NOMO-1 treated with dmso at 0.1 percent for 144 hours (cell line): ENCODE measurements at regions not wholly inside any gene's neighbourhood (a gene's known extent, or its start where the extent isn't known, plus 50 kb on each side); places are given as distances from the start of the nearest gene placed in this dataset.
A peak's percentile ranks its signal among the peaks of the same experiment; 100 is the strongest.

Source experiments
- DNase-seq: peaks from one replicate; lab custom pipeline; 2025; ENCODE audit not compliant: unreplicated experiment; lab: John Stamatoyannopoulos, UW

DNA sequence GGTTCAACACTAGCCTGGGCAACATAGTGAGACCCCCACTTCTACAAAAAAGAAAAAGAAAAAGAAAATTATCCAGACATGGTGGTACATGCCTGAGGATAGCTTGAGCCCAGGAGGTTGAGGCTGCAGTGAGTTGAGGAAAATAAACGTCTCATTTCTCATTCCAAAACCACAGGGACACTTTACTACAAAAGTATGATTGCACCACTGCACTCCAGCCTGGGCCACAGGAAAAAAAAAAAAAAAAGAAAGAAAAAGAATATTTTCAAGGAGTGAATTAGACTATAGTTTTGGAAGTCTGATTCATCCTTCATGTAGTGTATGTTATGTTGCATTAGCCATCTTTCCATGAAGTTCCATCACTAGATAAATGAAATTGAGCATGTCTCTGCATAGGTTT, 149.5 kb upstream of the THBS1 start:
- DNase-seq, result no peak

DNA sequence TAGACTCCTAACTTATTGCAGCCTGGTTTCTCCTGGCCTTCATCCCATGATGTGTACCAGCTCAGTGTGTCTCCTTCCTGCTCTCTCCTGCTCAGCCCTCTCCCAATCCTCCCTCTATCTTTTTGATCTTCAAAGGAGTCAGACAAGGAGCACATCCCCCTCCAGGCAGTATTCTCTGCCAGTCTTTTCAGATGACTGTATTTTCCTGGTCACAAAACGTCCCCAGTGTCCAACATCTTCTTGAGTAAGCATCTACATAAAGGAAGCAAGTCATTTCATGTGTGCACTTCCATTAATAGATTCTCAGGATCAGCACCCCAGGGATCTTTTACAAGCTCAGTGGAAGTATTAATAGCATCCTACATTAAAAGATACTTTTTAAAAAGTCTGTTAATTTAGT, 148.9 kb upstream of the THBS1 start:
- no peak for DNase-seq

DNA sequence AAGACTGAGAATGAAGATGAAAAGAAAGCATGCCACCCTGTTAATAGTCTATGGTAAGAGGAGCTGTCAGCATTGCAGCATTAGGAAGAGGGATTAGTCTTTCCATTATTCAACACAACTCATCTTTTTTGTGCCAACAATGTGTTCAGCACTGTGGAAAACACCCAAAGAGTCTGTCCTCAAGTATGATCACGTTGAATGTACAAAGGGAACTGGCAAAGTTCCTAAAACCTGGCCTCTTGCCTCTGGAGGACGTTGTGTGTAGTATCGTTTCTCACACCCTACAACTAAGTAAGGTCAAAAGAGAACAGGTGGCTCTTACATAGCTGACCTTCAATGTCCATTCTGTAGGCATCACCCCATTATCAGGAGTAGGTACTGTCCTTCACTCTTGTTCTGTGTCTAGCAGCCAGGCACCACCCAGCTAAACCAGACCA, 147.9 kb upstream of the THBS1 start:
- no peak for DNase-seq

DNA sequence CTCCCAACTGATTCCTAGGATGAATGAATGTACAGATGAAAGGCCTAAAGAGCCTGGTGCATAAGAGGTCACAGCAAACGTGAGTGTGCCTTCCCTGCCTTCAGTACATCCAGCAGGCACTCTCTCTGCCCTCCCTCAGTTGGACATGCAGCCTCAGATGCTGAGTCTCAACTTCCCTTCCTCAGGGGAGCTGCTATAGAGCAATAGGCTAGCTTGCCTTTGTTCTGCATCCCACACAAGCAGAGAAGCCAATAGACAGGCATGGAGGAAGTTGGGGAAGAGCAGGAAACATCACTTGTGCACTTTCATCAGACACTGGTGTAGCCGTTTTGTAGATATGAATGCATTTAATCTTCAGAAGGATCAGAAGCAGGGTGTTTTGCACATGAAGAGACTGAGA, 147.5 kb upstream of the THBS1 start:
- no peak for DNase-seq

DNA sequence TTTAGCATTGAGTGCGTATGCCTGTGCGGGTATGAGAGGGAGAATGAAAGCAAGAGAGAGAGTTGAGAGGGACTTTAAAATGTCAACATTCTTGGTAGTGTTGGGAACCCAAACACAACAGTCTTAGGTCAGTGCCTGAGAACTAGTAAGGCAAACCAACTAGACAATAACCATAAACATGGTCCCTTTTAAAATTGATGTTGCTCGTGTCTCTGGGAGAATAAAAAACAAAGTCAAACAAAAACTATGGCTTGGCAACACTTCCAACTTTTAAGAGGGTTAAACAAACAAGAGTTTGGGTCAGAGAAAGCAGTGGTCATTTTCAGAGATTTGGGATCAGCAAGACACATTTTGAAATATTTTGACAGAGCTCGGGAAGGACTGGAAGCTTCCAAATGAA, 146.7 kb upstream of the THBS1 start:
- no peak for DNase-seq

DNA sequence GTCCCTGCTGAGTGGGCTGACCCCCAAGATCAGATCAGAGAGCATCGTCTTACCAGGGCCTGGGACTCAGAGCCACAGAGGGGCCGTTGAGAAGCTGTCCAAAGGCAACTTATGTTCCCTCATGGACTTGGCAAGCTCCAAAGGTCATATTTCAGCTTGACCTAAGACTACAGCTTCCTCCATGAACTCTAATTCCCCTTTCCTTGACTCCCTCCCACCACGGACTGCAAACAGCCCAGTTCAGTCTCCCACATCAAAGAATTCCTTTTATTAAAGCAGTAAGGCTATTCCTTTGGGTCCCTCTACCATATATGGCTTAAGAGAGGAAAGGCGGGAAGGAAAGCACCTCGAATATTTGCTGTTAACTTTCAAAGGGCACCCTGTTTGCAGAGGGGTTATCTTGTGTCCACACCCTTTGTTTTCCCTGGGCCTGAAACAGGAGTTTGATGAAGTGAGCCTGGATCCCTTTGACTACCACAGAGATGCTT, 146.1 kb upstream of the THBS1 start:
- no peak for DNase-seq

DNA sequence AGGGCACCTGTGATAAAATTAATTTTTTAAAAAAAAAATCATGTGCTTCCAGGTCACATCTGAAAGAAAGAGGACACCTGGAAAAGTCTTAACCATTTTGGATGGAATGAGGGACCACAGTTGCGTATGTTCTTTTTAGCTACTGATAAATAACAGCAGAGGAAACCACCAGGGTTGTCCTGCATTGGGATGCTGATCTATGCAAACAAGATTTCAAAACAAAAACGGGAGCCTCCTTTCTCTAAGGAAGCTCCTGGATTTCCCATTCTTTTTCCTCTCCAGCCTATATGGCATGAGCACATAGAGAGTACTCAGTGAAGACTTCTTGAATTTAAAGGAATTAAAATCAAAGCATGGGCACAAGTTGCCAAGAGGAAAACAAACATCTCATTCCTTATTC, 145.6 kb upstream of the THBS1 start:
- DNase-seq, result no peak

DNA sequence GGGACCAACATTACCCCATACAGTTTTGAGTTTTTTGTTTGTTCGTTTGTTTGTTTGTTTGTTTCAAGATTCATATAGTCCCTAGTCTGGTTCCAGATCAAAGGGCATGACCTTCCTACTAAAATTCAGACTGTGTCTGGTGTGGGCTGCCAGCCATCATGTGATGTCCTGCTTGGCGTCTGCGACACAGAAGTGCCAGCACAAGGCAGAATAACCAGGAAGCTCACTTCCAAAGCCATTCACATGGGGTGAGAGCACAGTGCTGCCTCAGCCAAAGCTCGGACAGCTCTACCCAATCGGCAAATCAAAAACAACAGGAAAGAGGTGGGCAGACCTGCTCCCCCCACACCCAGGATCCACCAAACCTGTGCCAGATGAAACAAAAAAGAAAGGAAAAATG, 142.6 kb upstream of the THBS1 start:
- DNase-seq, result no peak

DNA sequence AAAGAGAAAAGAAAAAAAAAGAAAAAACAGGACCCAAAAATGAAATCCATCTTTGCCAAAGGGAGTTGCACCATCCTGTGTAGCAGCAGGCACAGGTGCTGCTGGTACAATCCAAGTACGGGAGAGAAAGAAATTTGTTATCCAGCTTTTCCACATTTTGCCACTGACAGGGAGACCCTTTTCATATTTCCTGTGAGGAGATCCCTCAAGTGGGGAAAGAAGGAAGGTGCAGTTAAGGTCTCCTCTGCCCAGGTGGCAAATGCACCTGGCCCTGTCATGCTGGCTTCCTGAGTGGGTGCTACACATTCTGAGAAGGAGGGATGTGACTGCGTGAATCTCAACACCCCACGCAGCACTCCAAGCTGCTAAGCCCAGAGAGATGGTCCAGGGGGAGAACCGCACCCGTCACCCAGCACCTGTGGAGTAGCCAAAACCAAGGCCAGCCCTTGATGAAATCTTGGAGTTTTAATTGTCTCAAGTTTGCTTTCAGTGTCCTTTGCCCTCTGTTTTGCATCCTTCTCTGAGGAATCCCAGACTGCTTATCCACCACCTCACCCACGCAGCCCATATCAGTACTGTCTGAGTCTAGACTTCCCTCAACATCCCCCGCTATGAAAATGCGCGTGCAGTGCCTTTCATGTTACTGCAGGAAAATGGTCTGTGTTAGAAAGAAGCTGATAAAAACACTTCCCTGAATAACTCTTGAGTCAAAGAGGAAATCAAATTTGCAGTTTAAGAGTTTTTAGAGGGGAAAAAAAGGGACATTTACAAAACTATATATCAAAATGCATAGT, 141.9 kb upstream of the THBS1 start:
- no peak for DNase-seq

DNA sequence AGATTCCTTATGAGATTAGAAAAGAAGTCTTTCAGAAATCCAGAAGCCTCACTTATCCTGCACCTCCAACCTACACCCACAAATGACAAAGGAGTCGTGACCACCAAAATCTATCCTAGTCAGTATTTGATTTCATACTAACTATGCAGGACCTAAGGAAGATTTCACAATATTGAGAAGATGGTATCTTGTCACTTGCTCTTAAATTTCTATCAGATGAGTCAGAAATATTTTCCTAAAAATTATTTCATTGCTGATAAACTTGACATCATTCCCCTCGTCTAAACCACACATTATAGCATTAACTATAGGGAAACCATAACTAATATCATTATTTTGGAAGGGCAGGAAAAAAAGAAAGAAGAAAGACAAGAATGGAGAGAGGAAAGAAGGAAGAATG, 138.0 kb upstream of the THBS1 start:
- no peak for DNase-seq

DNA sequence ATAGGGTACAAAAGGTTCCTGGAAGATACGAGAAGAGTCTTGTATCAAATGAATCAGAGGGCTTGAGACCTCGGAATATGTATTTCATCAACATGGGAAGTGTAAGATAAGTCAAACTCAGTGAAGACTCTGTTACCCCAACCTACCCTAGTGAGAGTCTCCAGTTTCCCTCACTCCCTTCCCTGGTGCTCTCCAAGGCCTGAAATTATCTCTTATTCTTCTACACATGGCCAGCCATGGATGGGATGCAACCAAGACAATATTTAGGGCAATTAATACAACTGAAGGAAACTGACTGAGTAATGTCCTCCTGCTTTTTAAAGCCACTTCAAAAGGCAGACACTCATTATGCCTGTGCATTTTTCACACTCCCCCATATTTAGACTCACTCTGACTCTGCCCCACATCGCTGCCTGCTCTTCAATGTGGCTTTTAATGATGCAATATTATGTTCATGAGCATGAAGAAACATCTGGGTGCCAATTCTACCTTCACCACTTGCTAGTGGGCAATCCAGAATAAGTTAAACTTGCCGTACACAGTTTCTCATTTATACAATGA, 137.1 kb upstream of the THBS1 start:
- no peak for DNase-seq

DNA sequence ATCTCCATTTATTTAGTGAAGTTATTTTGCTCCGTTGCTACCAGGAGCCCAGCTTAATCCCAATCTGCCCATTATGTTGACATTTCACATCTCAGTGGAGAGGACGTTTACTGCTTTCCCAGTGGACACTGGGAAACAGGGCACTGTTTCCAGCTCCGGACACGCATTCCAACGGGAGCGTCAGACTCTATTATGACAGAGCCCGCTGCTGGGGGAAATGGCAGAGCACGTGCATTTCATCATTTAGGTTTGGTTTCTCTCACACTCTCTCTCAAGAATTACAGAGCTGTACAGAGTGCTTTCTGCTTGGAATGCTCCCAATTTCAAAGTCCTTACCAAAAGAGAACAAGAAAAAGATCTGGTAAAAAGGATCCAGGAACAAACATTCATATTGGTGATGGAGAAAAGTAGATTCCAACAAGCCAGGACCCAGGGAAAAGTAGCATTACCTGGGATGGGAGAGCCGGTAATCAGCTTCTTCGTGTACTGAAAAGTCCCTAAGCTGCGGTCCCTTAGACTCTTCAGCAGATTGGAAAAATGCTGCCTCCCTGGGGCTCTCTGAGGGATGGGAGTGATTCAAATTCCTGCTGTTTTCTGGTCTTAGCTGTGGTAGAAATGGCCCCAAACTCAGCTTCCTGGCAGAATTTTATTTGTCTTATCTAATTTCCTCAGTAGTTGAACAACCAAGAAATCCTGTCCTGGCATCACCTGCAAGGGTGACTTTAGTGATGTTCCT, 136.0 kb upstream of the THBS1 start:
- DNase-seq, result no peak

DNA sequence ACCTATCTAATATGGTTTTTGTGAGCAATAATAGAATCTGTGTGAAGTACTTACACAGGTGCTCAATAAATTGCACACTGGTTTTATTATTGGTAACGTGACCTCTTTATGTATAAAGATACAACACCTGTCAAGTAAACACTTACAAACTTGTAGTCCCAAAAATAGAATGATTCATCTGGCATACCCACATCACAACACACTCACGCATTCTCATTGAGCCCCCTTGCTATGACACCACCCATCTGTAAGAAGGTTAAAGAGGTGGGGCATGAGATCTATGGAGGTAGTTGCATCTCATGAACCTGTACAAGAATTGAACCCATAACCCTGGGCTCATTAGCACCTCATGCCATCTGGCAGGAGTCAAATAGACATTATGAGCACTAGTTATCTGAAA, 134.9 kb upstream of the THBS1 start:
- no peak for DNase-seq

DNA sequence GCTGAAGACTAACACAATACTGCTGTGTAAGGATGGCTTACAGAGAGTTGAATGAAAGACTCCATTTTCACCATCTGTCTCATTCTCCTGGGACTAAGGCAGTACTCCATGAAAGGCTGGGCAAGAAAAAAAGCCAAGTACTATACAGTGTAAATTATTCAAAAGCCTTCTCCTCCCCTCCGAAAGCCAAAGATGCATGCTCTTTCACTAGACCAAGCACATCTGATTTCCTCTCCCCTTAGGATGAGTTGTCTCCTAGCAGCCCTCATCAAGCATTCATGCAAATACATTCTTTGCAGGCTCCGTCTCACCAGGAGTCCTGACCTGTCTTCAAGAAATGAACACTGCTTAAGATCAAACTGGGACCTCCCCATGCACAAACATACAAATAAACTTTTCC, 133.5 kb upstream of the THBS1 start:
- DNase-seq, result no peak

DNA sequence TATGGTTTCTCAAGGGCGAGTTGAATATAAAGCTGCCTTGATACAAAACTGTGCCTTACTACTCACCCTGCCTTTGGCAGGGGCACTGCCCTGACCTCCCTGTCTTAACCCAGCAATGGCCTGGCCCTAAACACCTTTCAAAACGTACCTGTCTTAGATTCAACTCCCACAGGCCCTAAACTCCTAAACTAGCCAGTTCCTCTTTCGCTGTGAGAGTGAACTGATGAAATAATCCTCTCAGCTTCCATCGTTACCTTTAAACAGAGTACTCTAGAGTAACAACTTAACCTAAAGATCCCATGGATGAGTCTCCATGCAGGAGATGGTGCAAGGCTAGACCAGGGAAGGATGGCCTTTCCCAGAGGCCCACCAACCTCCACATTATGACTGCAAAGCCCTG, 133.0 kb upstream of the THBS1 start:
- DNase-seq, result no peak

DNA sequence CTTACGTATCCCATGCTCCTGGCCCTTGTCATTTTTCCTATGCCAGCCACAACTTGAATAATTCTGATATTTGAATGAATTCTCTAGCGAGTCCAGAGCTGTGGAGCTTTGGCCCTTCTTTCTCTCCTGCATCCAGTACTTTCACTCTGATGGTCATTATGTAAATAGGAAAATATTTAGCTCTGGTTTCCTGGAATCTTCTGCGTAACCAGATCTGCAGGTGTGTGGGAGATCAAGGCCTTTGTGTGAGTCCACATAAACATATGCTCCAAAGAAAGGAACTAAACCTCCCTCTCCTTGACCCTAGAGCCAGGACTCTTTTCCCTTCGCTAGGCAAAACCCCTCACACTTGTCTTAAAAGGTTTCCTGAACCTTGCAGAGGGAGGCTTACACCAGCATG, 132.5 kb upstream of the THBS1 start:
- DNase-seq, result no peak

DNA sequence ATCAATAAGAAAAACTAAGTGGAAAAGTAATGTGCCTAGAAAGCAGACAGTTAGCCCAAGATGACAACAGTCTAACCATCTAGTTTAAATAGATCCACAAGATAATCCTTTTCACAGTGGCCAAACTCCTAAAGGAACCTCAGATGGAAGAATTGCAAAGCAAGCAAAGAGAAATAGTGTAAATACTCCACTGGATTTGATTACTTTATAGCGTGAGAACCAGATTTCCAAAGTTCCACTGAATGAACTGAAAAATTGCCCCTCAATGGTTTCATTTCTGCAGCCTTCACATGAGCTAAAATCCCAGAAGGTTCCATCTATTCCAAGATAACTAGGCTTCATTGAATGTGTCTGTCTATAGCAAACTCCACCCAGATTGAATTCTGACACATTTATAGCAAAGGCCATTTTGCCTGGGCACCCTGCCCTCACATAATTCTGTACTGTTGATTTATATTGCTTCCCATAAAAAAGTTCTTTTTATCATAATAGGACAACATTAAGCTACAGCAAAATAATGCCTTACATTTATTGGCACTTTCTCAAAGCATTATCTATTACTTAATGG, 129.7 kb upstream of the THBS1 start:
- DNase-seq, result no peak

DNA sequence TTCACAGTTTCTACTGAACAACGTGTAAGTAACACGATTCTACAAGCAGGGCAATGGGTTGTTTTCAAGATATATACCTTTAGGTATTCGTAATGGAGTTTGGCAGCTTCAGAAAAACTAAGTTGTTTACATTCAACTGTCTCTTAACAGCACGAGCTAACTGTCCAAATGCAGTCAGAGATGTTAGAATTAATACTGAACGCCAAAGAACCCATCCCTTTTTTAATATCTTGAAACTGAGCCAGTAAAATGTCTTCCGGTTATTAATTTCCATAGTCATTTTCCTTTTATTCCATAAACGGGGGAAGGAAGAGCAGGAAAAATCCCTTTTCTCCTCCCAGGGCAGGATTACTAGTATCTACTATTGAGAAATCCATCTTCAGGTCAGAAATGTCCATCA, 129.0 kb upstream of the THBS1 start:
- no peak for DNase-seq

DNA sequence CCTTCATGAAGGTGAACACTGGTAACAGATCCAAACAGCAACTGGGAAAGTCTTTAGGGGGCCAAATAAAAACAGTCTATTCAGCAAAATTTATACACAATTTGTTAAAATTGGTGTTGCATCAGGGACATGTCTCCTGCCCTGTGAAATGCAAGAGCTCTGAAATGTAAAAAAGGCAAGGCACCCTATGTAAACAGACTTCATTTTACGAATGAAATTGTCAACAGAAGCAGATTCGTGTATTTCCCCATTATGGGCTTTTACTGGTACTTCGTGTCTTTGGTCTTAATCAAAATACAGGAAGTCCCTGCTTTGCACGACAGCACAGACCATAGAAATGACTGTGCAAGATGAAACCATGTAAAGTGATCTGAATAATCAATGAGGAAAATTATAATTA, 127.3 kb upstream of the THBS1 start:
- DNase-seq, result peak; percentile 42

DNA sequence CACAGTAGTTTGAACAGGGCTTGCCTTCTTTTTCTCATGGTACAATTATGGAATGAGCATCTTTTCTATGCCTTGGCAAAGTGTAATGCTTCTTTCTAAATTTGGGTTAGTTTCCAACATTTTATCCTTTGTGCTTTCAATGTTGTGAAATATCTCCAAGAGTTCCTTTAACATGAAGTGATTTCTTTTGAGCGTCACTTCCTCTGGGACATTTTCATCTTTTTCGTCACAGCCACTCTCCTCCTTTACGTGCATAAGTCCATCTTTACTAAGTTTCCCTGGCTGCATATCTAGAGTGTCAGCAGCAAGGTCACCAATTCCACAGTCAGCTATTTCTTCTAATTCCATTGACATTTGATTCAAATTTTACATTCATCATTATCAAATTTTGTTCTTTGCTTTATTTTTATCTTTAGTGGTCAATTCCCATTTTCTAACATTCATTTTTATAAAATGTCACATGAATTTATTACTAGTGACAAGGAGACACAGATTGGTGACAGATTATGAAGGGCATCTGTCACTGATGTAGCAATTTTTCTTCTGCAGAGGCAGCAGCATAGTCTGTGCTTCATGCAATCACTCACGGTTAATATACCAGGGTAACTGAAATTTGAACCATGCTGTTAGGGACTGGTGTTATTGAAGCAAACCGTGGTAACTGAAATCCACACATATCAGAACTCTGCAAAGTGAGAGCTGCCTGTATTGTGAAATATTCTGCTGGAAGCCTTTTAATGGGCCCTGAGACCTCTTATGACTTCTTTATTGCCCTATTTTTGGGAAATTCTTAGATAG, 126.5 kb upstream of the THBS1 start:
- peak; percentile 39 for DNase-seq

DNA sequence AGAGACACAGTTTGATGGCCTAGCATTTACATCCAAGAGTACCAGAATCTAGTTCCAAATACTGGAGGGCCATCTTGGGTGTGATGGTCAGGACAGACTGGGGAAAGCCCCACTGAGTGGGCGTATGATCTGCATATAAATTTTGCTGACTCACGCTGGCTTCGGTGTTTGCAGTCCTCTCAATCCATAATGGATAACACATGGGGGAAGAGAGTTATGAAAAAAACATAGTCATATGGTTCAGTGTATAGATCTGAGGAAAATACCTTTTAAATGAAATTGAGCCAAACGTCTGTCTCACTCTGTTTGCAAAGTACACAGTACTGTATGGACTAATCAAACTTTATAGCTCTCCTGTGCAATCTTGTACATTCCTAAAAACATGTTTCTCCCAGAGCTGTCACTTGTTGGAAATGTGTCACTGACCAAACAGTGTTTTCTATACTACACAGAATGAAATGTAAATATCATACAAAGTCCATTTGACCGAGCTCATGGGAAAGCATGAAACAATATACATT, 125.3 kb upstream of the THBS1 start:
- DNase-seq, result no peak
